H1 (cell line): ENCODE measurements at regions not wholly inside any gene's neighbourhood (a gene's known extent, or its start where the extent isn't known, plus 50 kb on each side); places are given as distances from the start of the nearest gene placed in this dataset.

Experiments
- CTCF ChIA-PET: fragments of 300-600 bp; sonication (Branson Sonifier 250); formaldehyde crosslinking; loops from one replicate; lab custom pipeline; 2021; ENCODE audit not compliant: partially characterized antibody; lab: Charles Lee
- POLR2A ChIA-PET: fragments of 300-600 bp; sonication (Branson Sonifier 250); formaldehyde crosslinking; loops from one replicate; lab custom pipeline; 2021; ENCODE audit warnings: inconsistent platforms; ENCODE audit not compliant: partially characterized antibody; lab: Charles Lee
- DNase-seq, 2 experiments: peaks; one replicate each; pipeline versions ENCODE4 v3.0.0 to v3.0.0-alpha.2; 2010 to 2022; ENCODE audit warnings: low spot score in 2 of 2, low read depth in 1 of 2, mixed read lengths in 1 of 2
- FAIRE-seq: peaks from 2 replicates; lab custom pipeline; 2011; peaks lifted over from hg19 to GRCh38; lab: Jason Lieb, UNC
- H2AFZ ChIP-seq: 2 replicates; pipeline ENCODE4 v1.8.1; 2012; ENCODE audit warnings: low read length, inconsistent platforms
- H2AK5ac ChIP-seq: 2 replicates; pipeline ENCODE4 v1.6.1; 2013; ENCODE audit warnings: low read depth, low read length
- H2BK120ac ChIP-seq: replicated peaks from 2 replicates; pipeline ENCODE3; 2013; ENCODE audit warnings: low read depth, low read length, inconsistent platforms
- H2BK12ac ChIP-seq: 2 replicates; pipeline ENCODE4 v1.6.1; 2013; ENCODE audit warnings: low read depth, low read length
- H2BK15ac ChIP-seq: 2 replicates; pipeline ENCODE4 v1.6.1; 2013; ENCODE audit warnings: low read length
- H2BK20ac ChIP-seq: 2 replicates; pipeline ENCODE4 v1.6.1; 2013; ENCODE audit warnings: low read length
- H2BK5ac ChIP-seq: 2 replicates; pipeline ENCODE4 v1.6.1; 2013; ENCODE audit warnings: low read depth, low read length
- H3K14ac ChIP-seq: 2 replicates; pipeline ENCODE4 v1.6.1; 2013; ENCODE audit warnings: inconsistent platforms; ENCODE audit not compliant: insufficient read length
- H3K18ac ChIP-seq: 2 replicates; pipeline ENCODE4 v1.6.1; 2013; ENCODE audit warnings: low read length; ENCODE audit errors: extremely low read depth
- H3K23ac ChIP-seq: 2 replicates; pipeline ENCODE4 v1.6.1; 2013; ENCODE audit warnings: inconsistent platforms; ENCODE audit not compliant: insufficient read length
- H3K23me2 ChIP-seq: 2 replicates; pipeline ENCODE4 v1.6.1; 2013; ENCODE audit warnings: low read depth, low read length
- H3K27ac ChIP-seq: 2 replicates; pipeline ENCODE4 v1.6.1; 2011; ENCODE audit warnings: low read depth, low read length, inconsistent platforms
- H3K27me3 ChIP-seq, 4 experiments: replicated peaks in 1 of 4; 1 replicate in 1 of 4; 2 replicates in 3 of 4; pipeline versions ENCODE4 v1.6.1 to v1.8.1; 2011 to 2013; ENCODE audit warnings: low read length in 3 of 4, mild to moderate bottlenecking in 3 of 4, inconsistent platforms in 2 of 4, mixed read lengths in 2 of 4, moderate library complexity in 1 of 4; ENCODE audit not compliant: control insufficient read depth in 3 of 4, insufficient read depth in 3 of 4; ENCODE audit errors: extremely low read depth in 1 of 4
- H3K36me3 ChIP-seq, 4 experiments: 2 replicates each; pipeline versions ENCODE4 v1.6.1 to v1.8.1; 2011 to 2013; ENCODE audit warnings: mild to moderate bottlenecking in 4 of 4, low read length in 3 of 4, moderate library complexity in 2 of 4, control low read depth in 1 of 4, inconsistent platforms in 1 of 4; ENCODE audit not compliant: insufficient read depth in 4 of 4, control insufficient read depth in 2 of 4
- H3K4ac ChIP-seq: replicated peaks from 2 replicates; pipeline ENCODE3; 2013; ENCODE audit warnings: low read length, low read depth, mixed read lengths, inconsistent platforms; ENCODE audit not compliant: insufficient read length
- H3K4me1 ChIP-seq, 4 experiments: replicated peaks in 1 of 4; 1 replicate in 1 of 4; 2 replicates in 3 of 4; pipeline versions ENCODE4 v1.6.1 to v1.8.1; 2011 to 2013; ENCODE audit warnings: low read length in 3 of 4, inconsistent platforms in 2 of 4, mixed read lengths in 1 of 4; ENCODE audit not compliant: insufficient read depth in 4 of 4, control insufficient read depth in 3 of 4
- H3K4me2 ChIP-seq, 2 experiments: 2 replicates each; pipeline versions ENCODE4 v1.6.1 to v1.8.1; 2011 to 2013; ENCODE audit warnings: low read depth in 2 of 2, low read length in 2 of 2, control low read depth in 1 of 2, inconsistent platforms in 1 of 2, mild to moderate bottlenecking in 1 of 2; ENCODE audit not compliant: insufficient read depth in 1 of 2
- H3K4me3 ChIP-seq, 4 experiments: fragments of 200-600, 300-600 bp in 1 of 4; sonication (generic), shearing (Covaris generic), sonication (Bioruptor Twin) in 1 of 4; 2 replicates each; pipeline versions ENCODE4 v1.5.1 to v1.8.1; 2011 to 2016; ENCODE audit warnings: low read length in 4 of 4, low read depth in 3 of 4, control low read depth in 2 of 4, inconsistent platforms in 2 of 4, mild to moderate bottlenecking in 2 of 4, mixed read lengths in 1 of 4, moderate library complexity in 1 of 4; ENCODE audit not compliant: insufficient read depth in 2 of 4; ENCODE audit errors: extremely low read depth in 1 of 4
- H3K56ac ChIP-seq: replicated peaks from 2 replicates; pipeline ENCODE3; 2013; ENCODE audit warnings: low read depth, mild to moderate bottlenecking, mixed read lengths, low read length, inconsistent platforms; ENCODE audit not compliant: insufficient read length
- H3K79me1 ChIP-seq: 2 replicates; pipeline ENCODE4 v1.6.1; 2013; ENCODE audit warnings: low read depth, low read length, control low read depth
- H3K79me2 ChIP-seq, 2 experiments: 2 replicates each; pipeline versions ENCODE4 v1.6.1 to v1.8.1; 2012 to 2013; ENCODE audit warnings: low read length in 2 of 2, mild to moderate bottlenecking in 2 of 2, inconsistent platforms in 1 of 2; ENCODE audit not compliant: insufficient read depth in 2 of 2, control insufficient read depth in 1 of 2
- H3K9ac ChIP-seq, 4 experiments: replicated peaks in 1 of 4; 1 replicate in 1 of 4; 2 replicates in 3 of 4; pipeline versions ENCODE4 v1.6.1 to v1.8.1; 2011 to 2013; ENCODE audit warnings: low read depth in 3 of 4, low read length in 3 of 4, control low read depth in 2 of 4, mild to moderate bottlenecking in 2 of 4, moderate library complexity in 2 of 4, inconsistent platforms in 1 of 4; ENCODE audit errors: extremely low read depth in 1 of 4
- H3K9me3 ChIP-seq, 2 experiments: 2 replicates each; pipeline versions ENCODE4 v1.6.1 to v1.8.1; 2012 to 2013; ENCODE audit warnings: mild to moderate bottlenecking in 2 of 2, moderate library complexity in 2 of 2, control low read depth in 1 of 2, inconsistent platforms in 1 of 2, low read depth in 1 of 2, low read length in 1 of 2, mixed read lengths in 1 of 2; ENCODE audit not compliant: insufficient read depth in 2 of 2
- H4K20me1 ChIP-seq, 2 experiments: replicated peaks in 1 of 2; 2 replicates each; pipeline versions ENCODE3 to v1.8.1; 2011 to 2013; ENCODE audit warnings: inconsistent platforms in 2 of 2, low read length in 2 of 2, mild to moderate bottlenecking in 1 of 2; ENCODE audit not compliant: insufficient read depth in 2 of 2, control insufficient read depth in 1 of 2
- H4K5ac ChIP-seq: 2 replicates; pipeline ENCODE4 v1.6.1; 2013; ENCODE audit warnings: low read length, low read depth, mixed read lengths, inconsistent platforms; ENCODE audit not compliant: insufficient read length
- H4K8ac ChIP-seq: 2 replicates; pipeline ENCODE4 v1.8.0; 2013; ENCODE audit warnings: mild to moderate bottlenecking, moderate library complexity, low read length, inconsistent platforms; ENCODE audit not compliant: insufficient read depth; ENCODE audit errors: extremely low read depth
- H4K91ac ChIP-seq: replicated peaks from 2 replicates; pipeline ENCODE3; 2013; ENCODE audit warnings: low read length, mixed read lengths, inconsistent platforms; ENCODE audit not compliant: insufficient read length
- ASH2L ChIP-seq: fragments of 200-600, 300-600 bp; sonication (generic); IDR thresholded peaks from one replicate; pipeline ENCODE4 v1.7.1; 2017; ENCODE audit warnings: low read length
- CHD2 ChIP-seq: IDR thresholded peaks from 2 replicates; pipeline ENCODE4 v1.6.1; 2012; ENCODE audit warnings: low read length, improper control_type of control experiment
- EGR1 ChIP-seq: IDR thresholded peaks from 2 replicates; pipeline ENCODE4 v1.6.1; 2011; ENCODE audit warnings: low read depth, low read length, borderline replicate concordance
- NANOG ChIP-seq: IDR thresholded peaks from 2 replicates; pipeline ENCODE4 v1.6.1; 2011; ENCODE audit warnings: low read length, low read depth, mild to moderate bottlenecking, inconsistent platforms; ENCODE audit not compliant: insufficient read depth, poor library complexity, severe bottlenecking
- RNF2 ChIP-seq: fragments of 200-900, 300-1000 bp; sonication (generic); IDR thresholded peaks from 2 replicates; pipeline ENCODE4 v1.7.1; 2016; ENCODE audit warnings: borderline replicate concordance, low read depth, mild to moderate bottlenecking, antibody characterized with exemption, low read length; ENCODE audit not compliant: poor library complexity, severe bottlenecking; ENCODE audit errors: missing control alignments
- RXRA ChIP-seq: IDR thresholded peaks from 2 replicates; pipeline ENCODE4 v1.6.1; 2011; ENCODE audit warnings: low read depth, mild to moderate bottlenecking, low read length, moderate library complexity; ENCODE audit not compliant: insufficient read depth
- SP2 ChIP-seq: IDR thresholded peaks from 2 replicates; pipeline ENCODE4 v1.6.1; 2012; ENCODE audit warnings: mild to moderate bottlenecking, low read length, inconsistent platforms
- SRF ChIP-seq: IDR thresholded peaks from 2 replicates; pipeline ENCODE4 v1.6.1; 2011; ENCODE audit warnings: mild to moderate bottlenecking, low read depth, low read length, moderate library complexity
- TAF1 ChIP-seq: IDR thresholded peaks from 2 replicates; pipeline ENCODE4 v1.6.1; 2011; ENCODE audit warnings: mild to moderate bottlenecking, low read depth, low read length
- TBP ChIP-seq: IDR thresholded peaks from 2 replicates; pipeline ENCODE4 v1.6.1; 2011; ENCODE audit warnings: low read depth, low read length, improper control_type of control experiment
- WGBS, 2 experiments: shearing (Covaris generic) in 1 of 2; methylation state at CpG; one replicate each; pipeline versions ENCODE4 v1.1.6 to v1.1.7; 2013 to 2015; ENCODE audit warnings: low lambda C conversion rate in 2 of 2, mixed read lengths in 2 of 2, inconsistent platforms in 1 of 2, low coverage in 1 of 2, missing lambda C conversion rate in 1 of 2; ENCODE audit not compliant: insufficient replicate concordance in 2 of 2, insufficient coverage in 1 of 2, insufficient read length in 1 of 2; ENCODE audit errors: extremely low coverage in 1 of 2, missing lambda C conversion rate in 1 of 2; 5-methylcytosine and 5-hydroxymethylcytosine counted together
- TF ChIP-seq, protein P1 (sequence below): IDR thresholded peaks from 2 replicates; pipeline ENCODE4 v1.6.1; 2011; ENCODE audit warnings: low read length, improper control_type of control experiment
- TF ChIP-seq, protein P2 (sequence below): IDR thresholded peaks from 2 replicates; pipeline ENCODE4 v1.6.1; 2012; ENCODE audit warnings: low read length, inconsistent platforms

GRCh38 chrX:73337366-73337765 is 109.5 kb upstream of the CDX4 start:
- Histone ChIP-seq H4K20me1 (no peaks in the 10 kb centered on the region), H2AK5ac (no peak overlapping the region), H3K4me2 (no peak overlapping the region), H3K14ac (no peak overlapping the region), H3K4ac (no peak overlapping the region), H4K8ac (no peak overlapping the region), H2BK15ac (no peak overlapping the region), H3K9ac (no peak overlapping the region), H3K4me1 (no peaks in the 10 kb centered on the region), H3K23ac (no peak overlapping the region), H3K79me1 (no peaks in the 10 kb centered on the region), H4K91ac (no peak overlapping the region), H3K23me2 (no peaks in the 10 kb centered on the region), H2BK120ac (no peak overlapping the region), H2BK5ac (no peak overlapping the region), H3K18ac (no peak overlapping the region), H3K27me3 (no peaks in the 10 kb centered on the region), H3K56ac (no peak overlapping the region), H2BK20ac (no peak overlapping the region), H4K5ac (no peak overlapping the region), H3K9me3 (no peaks in the 10 kb centered on the region), H2AFZ (no peak overlapping the region), H3K79me2 (no peaks in the 10 kb centered on the region), H3K36me3 (no peaks in the 10 kb centered on the region), H3K27ac (no peak overlapping the region), H2BK12ac (no peak overlapping the region), H3K4me3 (no peak overlapping the region)
- DNase-seq (no peak), FAIRE-seq (peak; percentile 7)
- 93% methylated on average over 3 of the region's 3 CpGs; no CpG with 5 or more reads in 1 of the 2 experiments for WGBS, 2 experiments
- ChIA-PET POLR2A (no interaction called here), CTCF (no interaction called here)
- TF ChIP-seq, protein P1, sequence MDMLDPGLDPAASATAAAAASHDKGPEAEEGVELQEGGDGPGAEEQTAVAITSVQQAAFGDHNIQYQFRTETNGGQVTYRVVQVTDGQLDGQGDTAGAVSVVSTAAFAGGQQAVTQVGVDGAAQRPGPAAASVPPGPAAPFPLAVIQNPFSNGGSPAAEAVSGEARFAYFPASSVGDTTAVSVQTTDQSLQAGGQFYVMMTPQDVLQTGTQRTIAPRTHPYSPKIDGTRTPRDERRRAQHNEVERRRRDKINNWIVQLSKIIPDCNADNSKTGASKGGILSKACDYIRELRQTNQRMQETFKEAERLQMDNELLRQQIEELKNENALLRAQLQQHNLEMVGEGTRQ: no peak
- TF ChIP-seq TAF1 (no peak), ASH2L (no peak), CHD2 (no peak), EGR1 (no peak), RXRA (no peak), SRF (no peak), RNF2 (no peak), TBP (no peak), SP2 (no peak), NANOG (no peak)
- TF ChIP-seq, protein P2, sequence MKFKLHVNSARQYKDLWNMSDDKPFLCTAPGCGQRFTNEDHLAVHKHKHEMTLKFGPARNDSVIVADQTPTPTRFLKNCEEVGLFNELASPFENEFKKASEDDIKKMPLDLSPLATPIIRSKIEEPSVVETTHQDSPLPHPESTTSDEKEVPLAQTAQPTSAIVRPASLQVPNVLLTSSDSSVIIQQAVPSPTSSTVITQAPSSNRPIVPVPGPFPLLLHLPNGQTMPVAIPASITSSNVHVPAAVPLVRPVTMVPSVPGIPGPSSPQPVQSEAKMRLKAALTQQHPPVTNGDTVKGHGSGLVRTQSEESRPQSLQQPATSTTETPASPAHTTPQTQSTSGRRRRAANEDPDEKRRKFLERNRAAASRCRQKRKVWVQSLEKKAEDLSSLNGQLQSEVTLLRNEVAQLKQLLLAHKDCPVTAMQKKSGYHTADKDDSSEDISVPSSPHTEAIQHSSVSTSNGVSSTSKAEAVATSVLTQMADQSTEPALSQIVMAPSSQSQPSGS: no peak
